Keratinocyte (primary cell): ENCODE measurements at regions not wholly inside any gene's neighbourhood (a gene's known extent, or its start where the extent isn't known, plus 50 kb on each side); places are given as distances from the start of the nearest gene placed in this dataset.
A peak's percentile ranks its signal among the peaks of the same experiment; 100 is the strongest.

Experiments used
- DNase-seq: peaks from one replicate; pipeline ENCODE4 v3.0.0-alpha.2; 2011; ENCODE audit warnings: low read depth, missing footprints, low spot score
- FAIRE-seq: peaks from 2 replicates; lab custom pipeline; 2011; peaks lifted over from hg19 to GRCh38; lab: Jason Lieb, UNC
- H2AFZ ChIP-seq: 2 replicates; pipeline ENCODE4 v1.6.0; 2012; ENCODE audit warnings: low read length, control low read depth, inconsistent platforms; ENCODE audit not compliant: control insufficient read depth
- H3K27ac ChIP-seq: 2 replicates; pipeline ENCODE4 v1.5.1; 2011; ENCODE audit warnings: low read length; ENCODE audit not compliant: control insufficient read depth, insufficient read depth
- H3K27me3 ChIP-seq: 3 replicates; pipeline ENCODE4 v1.6.0; 2011; ENCODE audit warnings: low read length; ENCODE audit not compliant: control insufficient read depth, insufficient read depth; ENCODE audit errors: extremely low read depth
- H3K36me3 ChIP-seq, 2 experiments: 2 replicates in 1 of 2; 3 replicates in 1 of 2; pipeline ENCODE4 v1.5.1; 2011; ENCODE audit warnings: low read length in 2 of 2, mild to moderate bottlenecking in 1 of 2; ENCODE audit not compliant: control insufficient read depth in 2 of 2, insufficient read depth in 2 of 2; ENCODE audit errors: extremely low read depth in 1 of 2
- H3K4me1 ChIP-seq: 3 replicates; pipeline ENCODE4 v1.5.1; 2011; ENCODE audit warnings: low read length; ENCODE audit not compliant: control insufficient read depth, insufficient read depth; ENCODE audit errors: extremely low read depth
- H3K4me2 ChIP-seq: 3 replicates; pipeline ENCODE4 v1.6.0; 2011; ENCODE audit warnings: low read depth, low read length; ENCODE audit not compliant: control insufficient read depth, insufficient read depth; ENCODE audit errors: extremely low read depth
- H3K4me3 ChIP-seq, 3 experiments: fragments of 200-600 bp in 1 of 3; sonication (generic) in 1 of 3; 2 replicates in 2 of 3; 3 replicates in 1 of 3; pipeline ENCODE4 v1.5.1; 2011 to 2016; ENCODE audit warnings: low read length in 3 of 3, mild to moderate bottlenecking in 3 of 3, control low read depth in 2 of 3, inconsistent platforms in 1 of 3, low read depth in 1 of 3, mixed read lengths in 1 of 3, mixed run types in 1 of 3, moderate library complexity in 1 of 3; ENCODE audit not compliant: control insufficient read depth in 2 of 3, insufficient read depth in 2 of 3; ENCODE audit errors: extremely low read depth in 1 of 3
- H3K79me2 ChIP-seq: 2 replicates; pipeline ENCODE4 v1.6.0; 2012; ENCODE audit warnings: low read length; ENCODE audit not compliant: control insufficient read depth, insufficient read depth
- H3K9ac ChIP-seq: 3 replicates; pipeline ENCODE4 v1.6.0; 2011; ENCODE audit warnings: low read length; ENCODE audit not compliant: control insufficient read depth, insufficient read depth; ENCODE audit errors: extremely low read depth
- H3K9me1 ChIP-seq: 3 replicates; pipeline ENCODE4 v1.6.0; 2011; ENCODE audit warnings: low read length; ENCODE audit not compliant: control insufficient read depth, insufficient read depth; ENCODE audit errors: extremely low read depth
- H3K9me3 ChIP-seq: 2 replicates; pipeline ENCODE4 v1.5.1; 2012; ENCODE audit warnings: low read depth, low read length; ENCODE audit not compliant: control insufficient read depth
- H4K20me1 ChIP-seq: 3 replicates; pipeline ENCODE4 v1.6.0; 2011; ENCODE audit warnings: low read length; ENCODE audit not compliant: control insufficient read depth, insufficient read depth; ENCODE audit errors: extremely low read depth
- CTCF ChIP-seq, 3 experiments: IDR thresholded peaks in 1 of 3; conservative IDR thresholded peaks in 1 of 3; optimal IDR thresholded peaks in 1 of 3; 2 replicates in 2 of 3; 3 replicates in 1 of 3; pipeline versions ENCODE3 to v1.5.1; 2011; ENCODE audit warnings: low read length in 3 of 3, mild to moderate bottlenecking in 3 of 3, moderate library complexity in 2 of 3, control low read depth in 1 of 3, inconsistent platforms in 1 of 3; ENCODE audit not compliant: insufficient read depth in 2 of 3; ENCODE audit errors: extremely low read depth in 1 of 3
- EZH2 ChIP-seq: IDR thresholded peaks from one replicate; pipeline ENCODE4 v1.6.1; 2012; ENCODE audit warnings: inconsistent platforms, mild to moderate bottlenecking, low read length, moderate library complexity
- dilution Hi-C: fragments of 300-500 bp; cut with MboI; formaldehyde crosslinking; loops from one replicate; pipeline ENCODE4 v1.7.0; 2020; ENCODE audit warnings: low sequenced_read_pairs; ENCODE audit not compliant: extremely low pct_ligation_motif_present

- dilution Hi-C loops, result no loop called here
- FAIRE-seq (peak; percentile 36), DNase-seq (no peak)
- H3K4me1 ChIP-seq, result peaks cover 3% of the 10 kb centered on the region
- no peaks in the 10 kb centered on the region for H3K9me3 ChIP-seq
- no peaks in the 10 kb centered on the region for H3K36me3 ChIP-seq
- H3K27ac ChIP-seq, result no peak overlapping the region
- TF ChIP-seq CTCF (optimal IDR thresholded peaks at IDR 0.05 in 1 of 3, IDR thresholded peaks at IDR 0.05 in 1 of 3, conservative IDR thresholded peaks at IDR 0.05 in 1 of 3; ENCODE audit: extremely low read depth in 1 of 3, insufficient read depth in 2 of 3, low read length in 3 of 3) (no peak), EZH2 (no peak)
- H3K27me3 ChIP-seq, result no peaks in the 10 kb centered on the region
- no peak overlapping the region for H3K4me3 ChIP-seq
- H4K20me1 ChIP-seq, result no peaks in the 10 kb centered on the region
- H3K79me2 ChIP-seq, result no peaks in the 10 kb centered on the region
- H2AFZ ChIP-seq, result peak overlapping the region; percentile 80
- H3K9ac ChIP-seq, result no peak overlapping the region
- H3K4me2 ChIP-seq, result no peak overlapping the region
- no peaks in the 10 kb centered on the region for H3K9me1 ChIP-seq
These were observed 65.1 kb upstream of the CBLB start for GRCh38 chr3:105933871-105934270.

- Histone ChIP-seq H3K9me3 (no peaks in the 10 kb centered on the region), H2AFZ (peak overlapping the region; percentile 80), H4K20me1 (no peaks in the 10 kb centered on the region), H3K79me2 (no peaks in the 10 kb centered on the region), H3K9me1 (no peaks in the 10 kb centered on the region), H3K9ac (no peak overlapping the region), H3K4me3 (no peak overlapping the region), H3K27ac (no peak overlapping the region), H3K4me2 (peak overlapping the region; percentile 55), H3K36me3 (no peaks in the 10 kb centered on the region), H3K4me1 (peaks cover 3% of the 10 kb centered on the region), H3K27me3 (no peaks in the 10 kb centered on the region)
- DNase-seq (no peak), FAIRE-seq (peak; percentile 17)
- dilution Hi-C loops, result no loop called here
- TF ChIP-seq EZH2 (no peak), CTCF (optimal IDR thresholded peaks at IDR 0.05 in 1 of 3, IDR thresholded peaks at IDR 0.05 in 1 of 3, conservative IDR thresholded peaks at IDR 0.05 in 1 of 3; ENCODE audit: extremely low read depth in 1 of 3, insufficient read depth in 2 of 3, low read length in 3 of 3) (no peak)
These were observed 69.3 kb upstream of the CBLB start for GRCh38 chr3:105938101-105938500.
